BJ (cell line): ENCODE measurements at regions not wholly inside any gene's neighbourhood (a gene's known extent, or its start where the extent isn't known, plus 50 kb on each side); places are given as distances from the start of the nearest gene placed in this dataset.

Source experiments
- CTCF ChIA-PET: fragments of 350-600 bp; formaldehyde crosslinking; extraction: SDS; loops from one replicate; lab custom pipeline; 2021; ENCODE audit warnings: antibody characterized with exemption, inconsistent platforms; lab: Yijun Ruan, JAX
- POLR2A ChIA-PET: fragments of 300-600 bp; sonication (Branson Sonifier 250); formaldehyde crosslinking; extraction: SDS; loops from one replicate; lab custom pipeline; 2021; ENCODE audit warnings: antibody characterized with exemption; lab: Charles Lee
- DNase-seq: peaks from one replicate; pipeline ENCODE4 v3.0.0-alpha.2; 2011; ENCODE audit warnings: low read depth
- H3K27me3 ChIP-seq: 2 replicates; pipeline ENCODE4 v1.6.0; 2011; ENCODE audit warnings: low read length; ENCODE audit not compliant: control insufficient read depth, insufficient read depth
- H3K36me3 ChIP-seq: 2 replicates; pipeline ENCODE4 v1.5.1; 2011; ENCODE audit warnings: low read length; ENCODE audit not compliant: control insufficient read depth, insufficient read depth
- H3K4me3 ChIP-seq: 2 replicates; pipeline ENCODE4 v1.5.1; 2011; ENCODE audit warnings: low read depth, mild to moderate bottlenecking, control low read depth, low read length
- CTCF ChIP-seq: IDR thresholded peaks from 2 replicates; pipeline ENCODE4 v1.5.1; 2011; ENCODE audit warnings: low read depth, mild to moderate bottlenecking, control low read depth, inconsistent platforms, low read length, moderate library complexity; ENCODE audit not compliant: insufficient read depth

GRCh38 chr12:25827141-25827540 lies 131.3 kb upstream of the RASSF8 start:
- DNase-seq: no peak
- H3K4me3 ChIP-seq: no peak overlapping the region
- CTCF ChIA-PET: no interaction called here
- no peaks in the 10 kb centered on the region for H3K36me3 ChIP-seq
- TF ChIP-seq CTCF: no peak
- POLR2A ChIA-PET: no interaction called here
- no peaks in the 10 kb centered on the region for H3K27me3 ChIP-seq

GRCh38 chr12:25827747-25828146 lies 130.7 kb upstream of the RASSF8 start:
- no peak for TF ChIP-seq CTCF
- POLR2A ChIA-PET: no interaction called here
- no peak for DNase-seq
- CTCF ChIA-PET: interaction anchor here (1.1 kb wide), 1 partner anchor 13 kb away, joined by 3 read pairs; no protein-coding TSS in a partner anchor
- Histone ChIP-seq H3K4me3 (no peak overlapping the region), H3K27me3 (no peaks in the 10 kb centered on the region), H3K36me3 (no peaks in the 10 kb centered on the region)

GRCh38 chr12:25828188-25828587 lies 130.3 kb upstream of the RASSF8 start:
- no peak for TF ChIP-seq CTCF
- ChIA-PET CTCF (interaction anchor here (1.1 kb wide), 1 partner anchor 13 kb away, joined by 3 read pairs; no protein-coding TSS in a partner anchor), POLR2A (no interaction called here)
- no peak overlapping the region for H3K4me3 ChIP-seq
- no peaks in the 10 kb centered on the region for H3K27me3 ChIP-seq
- H3K36me3 ChIP-seq: no peaks in the 10 kb centered on the region
- DNase-seq: no peak

- H3K36me3 ChIP-seq: no peaks in the 10 kb centered on the region
- ChIA-PET POLR2A (no interaction called here), CTCF (interaction anchor here (1.1 kb wide), 1 partner anchor 12 kb away, joined by 3 read pairs; no protein-coding TSS in a partner anchor)
- DNase-seq: peak; percentile 96
- no peaks in the 10 kb centered on the region for H3K27me3 ChIP-seq
- no peak overlapping the region for H3K4me3 ChIP-seq
- peak; percentile 31; the same call in 1 of the 2 replicates for TF ChIP-seq CTCF
These were observed 129.3 kb upstream of the RASSF8 start for GRCh38 chr12:25829192-25829591.

GRCh38 chr12:25830456-25830855 lies 128.0 kb upstream of the RASSF8 start:
- DNase-seq: peak; percentile 99
- no peak for TF ChIP-seq CTCF
- Histone ChIP-seq H3K36me3 (no peaks in the 10 kb centered on the region), H3K27me3 (no peaks in the 10 kb centered on the region), H3K4me3 (no peak overlapping the region)
- CTCF ChIA-PET: interaction anchor here (0.8 to 1.0 kb wide), 2 partner anchors 128 to 636 kb away, joined by 3 to 4 read pairs; partner anchors contain the start of genes DNAI7 and RASSF8
- POLR2A ChIA-PET: no interaction called here
